A549 (cell line): ENCODE measurements at regions not wholly inside any gene's neighbourhood (a gene's known extent, or its start where the extent isn't known, plus 50 kb on each side); places are given as distances from the start of the nearest gene placed in this dataset.

Source experiments
- BHLHE40 ChIP-seq: IDR thresholded peaks from 2 replicates; pipeline ENCODE4 v1.6.1; 2012; ENCODE audit warnings: low read depth, low read length, inconsistent platforms
- E2F6 ChIP-seq: IDR thresholded peaks from 2 replicates; pipeline ENCODE4 v1.6.1; 2012; ENCODE audit warnings: low read depth, borderline replicate concordance
- HMGXB4 ChIP-seq: fragments of 250-450 bp; sonication (Bioruptor Pico); IDR thresholded peaks from 2 replicates; pipeline ENCODE4 v1.5.0; 2021; ENCODE audit warnings: mild to moderate bottlenecking, moderate library complexity, borderline replicate concordance
- RFX5 ChIP-seq: fragments of 450-650 bp; IDR thresholded peaks from 2 replicates; pipeline ENCODE4 v1.7.1; 2014; ENCODE audit warnings: antibody characterized with exemption, mild to moderate bottlenecking, moderate library complexity

GRCh38 chr4:54852602-54853001, 194.8 kb downstream of the KIT start:
- TF ChIP-seq E2F6 (no peak), BHLHE40 (no peak), HMGXB4 (CRISPR knock-in tag) (no peak), RFX5 (no peak)
